ENCODE measurements at regions not wholly inside any gene's neighbourhood (a gene's known extent, or its start where the extent isn't known, plus 50 kb on each side); places are given as distances from the start of the nearest gene placed in this dataset.

- DNase-seq (ENCODE audit: low read depth), result no peak
Observed at GRCh38 chr7:20945451-20945850, 158.8 kb upstream of the SP8 start.

- no peak for DNase-seq (ENCODE audit: low read depth)
Observed at GRCh38 chr7:20952916-20953315, 166.2 kb upstream of the SP8 start.

GRCh38 chr7:20954711-20955619 lies 168.3 kb upstream of the SP8 start:
- DNase-seq (ENCODE audit: low read depth), result no peak

- DNase-seq (ENCODE audit: low read depth), result no peak
Observed at GRCh38 chr7:20958572-20958971, 171.9 kb upstream of the SP8 start.

GRCh38 chr7:20959281-20959680 lies 172.6 kb upstream of the SP8 start:
- DNase-seq (ENCODE audit: low read depth), result no peak

- no peak for DNase-seq (ENCODE audit: low read depth)
Observed at GRCh38 chr7:20963556-20964280, 177.0 kb upstream of the SP8 start.

GRCh38 chr7:20964281-20964918 lies 177.7 kb upstream of the SP8 start:
- no peak for DNase-seq (ENCODE audit: low read depth)

- no peak for DNase-seq (ENCODE audit: low read depth)
Observed at GRCh38 chr7:20971219-20971618, 184.5 kb upstream of the SP8 start.

- DNase-seq (ENCODE audit: low read depth), result no peak
Observed at GRCh38 chr7:20980232-20980631, 193.5 kb upstream of the SP8 start.

- DNase-seq (ENCODE audit: low read depth), result no peak
Observed at GRCh38 chr7:20980668-20981264, 194.1 kb upstream of the SP8 start.

- DNase-seq (ENCODE audit: low read depth), result no peak
Observed at GRCh38 chr7:20988340-20988739, 201.7 kb upstream of the SP8 start.

- no peak for DNase-seq (ENCODE audit: low read depth)
Observed at GRCh38 chr7:20991544-20991943, 204.9 kb upstream of the SP8 start.

GRCh38 chr7:20993693-20994092 lies 207.0 kb upstream of the SP8 start:
- DNase-seq (ENCODE audit: low read depth), result no peak

- no peak for DNase-seq (ENCODE audit: low read depth)
Observed at GRCh38 chr7:20998309-20998708, 211.6 kb upstream of the SP8 start.

GRCh38 chr7:21011153-21011552 lies 224.5 kb upstream of the SP8 start:
- DNase-seq (ENCODE audit: low read depth), result no peak

GRCh38 chr7:21013765-21014539 lies 227.3 kb upstream of the SP8 start:
- DNase-seq (ENCODE audit: low read depth), result no peak

- no peak for DNase-seq (ENCODE audit: low read depth)
Observed at GRCh38 chr7:21020667-21021066, 234.0 kb upstream of the SP8 start.

- DNase-seq (ENCODE audit: low read depth), result no peak
Observed at GRCh38 chr7:21023841-21024484, 237.3 kb upstream of the SP8 start.

GRCh38 chr7:21024485-21024867 lies 237.8 kb upstream of the SP8 start:
- DNase-seq (ENCODE audit: low read depth), result no peak

GRCh38 chr7:21028186-21028585 lies 241.5 kb upstream of the SP8 start:
- no peak for DNase-seq (ENCODE audit: low read depth)

- DNase-seq (ENCODE audit: low read depth), result no peak
Observed at GRCh38 chr7:21028599-21028998, 241.9 kb upstream of the SP8 start.

All from activated T-helper 1 cell treated with Interleukin-2 at 50 U/mL for 16 hours (primary cell).